ENCODE measurements at regions not wholly inside any gene's neighbourhood (a gene's known extent, or its start where the extent isn't known, plus 50 kb on each side); places are given as distances from the start of the nearest gene placed in this dataset.

DNA sequence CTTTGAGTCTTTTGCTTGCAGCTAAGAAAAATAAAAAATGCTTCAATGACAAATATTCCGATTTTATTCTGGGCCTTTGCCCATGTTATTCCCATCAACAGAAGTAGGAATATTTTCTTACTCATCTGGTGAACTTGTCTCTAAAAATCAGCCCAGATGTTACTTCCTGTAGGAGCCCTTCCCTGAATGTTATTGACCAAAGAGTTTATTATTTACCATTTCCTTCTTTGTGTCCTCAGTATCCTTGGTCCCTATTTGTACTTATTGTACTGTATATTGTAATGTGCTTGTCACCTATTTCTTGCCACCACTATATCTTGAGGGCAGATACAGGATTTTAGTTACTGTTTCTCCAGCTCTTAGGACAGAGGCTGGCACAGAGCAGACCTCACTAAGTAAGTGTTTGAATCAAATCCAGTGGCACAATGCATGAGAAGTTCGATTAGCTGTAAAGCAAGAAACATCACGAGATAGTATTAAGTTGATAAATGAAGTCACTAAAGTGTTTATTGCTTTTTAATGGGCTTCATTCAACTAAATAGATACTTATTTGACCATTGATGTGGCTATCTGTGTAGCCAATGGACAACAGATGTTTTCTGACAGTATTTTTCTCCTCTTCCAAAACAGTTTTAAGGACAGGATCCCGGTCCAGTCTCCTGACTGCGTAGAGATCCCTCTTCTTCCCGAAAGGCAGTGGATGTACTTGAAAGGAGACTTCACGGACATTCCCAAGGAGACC is 109.1 kb downstream of the DDX1 start:
- DNase-seq (ENCODE audit: low read depth, low spot score): no peak
- no peak overlapping the region for H3K27ac ChIP-seq

DNA sequence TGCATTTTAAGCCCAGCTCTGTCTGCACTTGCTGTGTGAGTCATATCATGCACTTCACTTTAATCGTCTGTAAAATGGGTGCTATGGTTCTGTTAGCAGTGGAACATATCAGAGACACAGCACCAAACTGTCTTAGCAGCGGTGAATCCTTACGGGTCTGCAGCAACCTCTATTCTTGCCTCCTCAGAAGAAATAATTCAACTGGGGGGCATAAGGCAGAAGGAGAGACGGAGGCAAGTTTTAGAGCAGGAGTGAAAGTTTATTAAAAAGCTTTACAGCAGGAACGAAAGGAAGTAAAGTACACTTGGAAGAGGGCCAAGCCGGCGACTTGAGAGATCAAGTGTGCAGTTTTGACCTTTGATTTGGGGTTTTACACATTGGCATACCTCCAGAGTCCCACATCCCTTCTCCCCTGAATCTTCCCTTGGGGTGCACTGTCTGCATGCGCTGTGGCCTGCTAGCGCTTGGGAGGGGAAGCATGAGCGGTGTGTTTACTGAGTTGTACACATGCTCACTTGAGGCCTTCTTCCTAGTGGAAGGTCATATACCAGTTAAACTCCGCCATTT is 109.8 kb downstream of the DDX1 start:
- no peak overlapping the region for H3K27ac ChIP-seq
- no peak for DNase-seq (ENCODE audit: low read depth, low spot score)

DNA sequence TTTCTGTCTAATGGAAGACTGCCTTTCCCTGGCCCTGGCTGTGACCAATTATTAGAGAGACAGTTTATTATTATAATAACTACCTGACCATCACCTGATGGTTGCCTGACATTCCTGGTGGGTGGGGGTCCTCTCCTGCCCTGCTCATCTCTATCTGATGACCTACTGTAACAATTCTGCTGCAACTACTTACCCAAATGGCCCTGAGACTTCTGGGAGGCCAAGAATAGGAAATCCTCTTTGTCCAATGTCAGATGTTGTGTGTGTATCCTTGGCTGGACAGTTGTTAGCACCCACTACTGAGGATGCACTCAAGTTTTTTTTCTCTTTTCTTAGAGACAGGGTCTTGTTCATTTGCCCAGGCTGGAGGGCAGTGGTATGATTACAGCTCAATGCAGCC is 110.3 kb downstream of the DDX1 start:
- DNase-seq (ENCODE audit: low read depth, low spot score): no peak
- H3K27ac ChIP-seq: no peak overlapping the region

DNA sequence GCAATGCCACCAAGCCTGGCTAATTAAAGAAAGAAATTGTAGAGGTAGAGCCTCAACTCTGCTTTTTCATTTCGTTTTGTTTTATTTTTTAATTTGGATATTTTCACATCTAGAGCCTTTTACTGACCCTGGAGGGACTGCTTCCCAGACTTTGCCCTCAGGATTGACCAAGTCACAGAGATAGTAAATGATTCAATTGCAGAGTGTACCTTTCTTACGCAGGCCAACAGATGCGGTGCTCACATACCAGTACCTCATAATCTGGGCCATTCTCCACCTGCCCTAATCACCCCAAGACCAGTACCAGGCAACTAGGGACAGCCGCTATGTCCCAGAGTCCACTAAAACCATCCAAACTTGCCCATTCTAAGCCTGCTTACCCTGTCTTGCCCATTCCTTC is 110.8 kb downstream of the DDX1 start:
- H3K27ac ChIP-seq: no peak overlapping the region
- DNase-seq (ENCODE audit: low read depth, low spot score): no peak

DNA sequence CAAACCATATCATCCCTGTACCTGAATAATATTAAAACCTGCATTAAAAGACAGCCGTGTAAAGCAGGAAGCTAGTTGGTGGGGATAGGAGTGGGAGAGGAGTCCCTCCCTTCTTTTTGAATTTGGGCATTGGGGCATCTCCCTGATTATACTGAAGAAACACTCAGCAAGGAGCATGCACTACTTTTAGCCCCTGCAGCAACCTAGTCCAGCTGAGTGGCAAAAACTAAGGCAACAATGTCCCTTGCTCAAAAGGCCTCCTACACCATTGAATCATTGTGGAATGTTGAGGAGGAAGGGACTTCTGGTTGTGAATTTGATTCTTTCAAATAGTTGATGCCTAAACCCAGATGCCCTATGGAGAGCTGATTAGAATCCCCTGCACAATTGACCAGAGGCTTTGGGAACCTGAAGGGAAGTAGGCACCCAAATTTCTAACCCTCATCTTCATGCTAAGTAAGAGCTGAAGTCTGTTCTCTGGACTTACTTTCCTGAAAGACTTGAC is 111.7 kb downstream of the DDX1 start:
- no peak for DNase-seq (ENCODE audit: low read depth, low spot score)
- no peak overlapping the region for H3K27ac ChIP-seq

DNA sequence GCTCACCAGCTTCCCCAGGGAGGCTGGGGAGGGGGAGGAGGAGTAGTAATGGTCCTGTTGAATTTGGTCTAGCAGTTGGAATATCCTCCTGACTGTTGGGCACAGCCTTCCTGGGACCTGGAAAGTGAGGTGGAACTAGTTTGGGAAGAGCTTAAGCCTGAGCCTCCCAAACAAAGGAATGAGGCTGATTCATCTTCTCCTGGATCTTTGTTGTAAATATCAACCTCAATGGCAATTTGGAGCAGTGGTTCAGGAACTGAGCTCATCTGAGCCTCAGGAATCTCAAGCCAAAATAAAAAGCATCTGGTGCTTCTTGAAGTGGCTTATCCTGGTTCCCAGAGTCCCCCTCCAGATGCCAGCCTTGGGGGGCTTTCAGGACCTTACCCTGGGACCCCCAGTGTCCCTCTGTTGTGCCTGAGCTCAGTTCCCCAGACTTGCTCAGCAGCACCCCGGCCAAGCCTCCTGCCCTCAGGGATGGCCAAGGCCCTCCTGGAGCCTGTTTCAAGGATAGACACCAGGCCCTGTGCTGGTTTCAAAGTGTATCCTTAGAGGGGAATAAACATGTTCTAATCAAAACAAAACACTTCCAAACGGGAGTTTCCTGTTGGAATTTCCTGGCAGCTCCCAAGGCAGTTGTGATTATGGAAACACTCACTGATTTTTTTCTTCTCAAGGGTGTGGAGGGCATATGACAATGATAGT is 112.6 kb downstream of the DDX1 start:
- DNase-seq (ENCODE audit: low read depth, low spot score): no peak
- H3K27ac ChIP-seq: no peak overlapping the region

DNA sequence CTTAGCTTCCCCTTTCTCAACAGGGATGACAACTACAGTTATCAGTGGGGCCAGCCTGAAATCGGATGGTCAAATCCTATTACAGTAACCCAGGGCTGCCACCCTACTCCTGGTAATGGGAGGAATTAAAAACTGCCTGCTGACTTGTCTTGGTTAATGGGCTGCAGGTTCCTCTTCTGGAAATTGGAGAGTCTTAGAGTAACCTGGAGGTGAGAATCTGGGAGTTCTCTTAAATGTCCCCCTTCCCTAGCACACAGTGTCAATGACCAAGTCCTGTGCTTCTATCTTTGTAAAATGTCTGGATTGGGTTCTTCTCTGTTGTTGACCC is 113.1 kb downstream of the DDX1 start:
- no peak overlapping the region for H3K27ac ChIP-seq
- no peak for DNase-seq (ENCODE audit: low read depth, low spot score)

DNA sequence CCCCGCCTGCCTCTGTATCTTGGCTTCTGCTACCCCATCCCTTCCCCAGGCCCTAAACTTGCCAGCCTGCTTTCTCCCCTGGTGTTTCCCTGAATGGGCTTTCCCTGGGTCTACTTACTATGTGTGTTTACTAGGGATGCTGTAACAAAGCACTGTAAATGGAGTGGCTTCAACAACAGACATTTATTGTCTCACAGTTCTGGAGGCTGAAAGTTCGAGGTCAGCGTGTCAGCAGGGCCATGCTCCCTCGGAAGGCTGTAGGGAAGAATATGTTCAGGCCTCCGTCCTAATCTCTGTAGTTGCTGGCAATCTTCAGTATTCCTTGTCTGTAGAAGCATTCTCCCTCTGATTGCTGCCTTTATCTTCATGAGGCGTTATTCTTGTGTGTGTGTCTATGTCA is 113.6 kb downstream of the DDX1 start:
- no peak overlapping the region for H3K27ac ChIP-seq
- DNase-seq (ENCODE audit: low read depth, low spot score): no peak

DNA sequence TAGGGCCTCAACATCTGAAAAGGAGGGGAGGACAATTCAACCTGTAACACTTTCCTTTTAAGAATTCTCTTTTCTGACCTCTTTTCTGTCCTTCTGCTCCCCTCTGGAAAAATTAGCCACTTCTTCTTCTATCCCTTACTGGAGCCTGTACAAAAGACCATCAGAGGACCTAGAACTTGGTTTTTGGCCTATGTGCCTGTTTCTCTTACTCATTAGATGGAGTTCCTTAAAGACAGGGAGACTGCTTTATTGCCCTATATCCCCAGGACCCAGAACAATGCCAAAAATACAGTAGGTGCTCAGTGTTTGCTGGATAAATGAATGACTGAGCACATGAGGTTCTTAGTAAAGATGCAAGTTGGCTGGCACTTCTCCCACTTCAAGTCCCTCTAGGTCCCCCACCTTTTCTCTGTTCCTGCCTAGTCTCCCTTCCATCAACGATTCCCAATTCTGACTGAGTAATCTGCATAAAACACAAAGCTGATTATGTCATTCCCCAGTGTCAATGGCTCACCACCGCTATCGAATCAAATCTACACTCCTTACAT is 114.2 kb downstream of the DDX1 start:
- no peak overlapping the region for H3K27ac ChIP-seq
- no peak for DNase-seq (ENCODE audit: low read depth, low spot score)

DNA sequence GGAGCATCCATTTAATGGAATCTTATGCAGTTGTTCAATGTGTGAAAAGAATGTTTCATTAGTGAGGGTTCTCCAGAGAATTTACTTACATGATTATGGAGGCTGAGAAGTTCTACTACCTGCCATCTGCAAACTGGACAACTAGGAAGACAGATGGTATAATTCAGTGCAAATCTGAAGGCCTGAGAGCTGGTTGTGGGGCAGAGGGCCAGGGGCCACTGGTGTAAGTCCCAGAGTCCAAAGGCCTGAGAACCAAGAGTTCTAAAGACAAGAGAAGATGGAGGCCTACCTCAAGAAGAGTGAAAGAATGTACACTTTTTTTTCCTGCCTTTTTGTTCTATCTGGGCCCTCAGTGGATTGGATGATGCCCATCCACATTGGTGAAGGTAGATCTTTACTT is 114.8 kb downstream of the DDX1 start:
- no peak for DNase-seq (ENCODE audit: low read depth, low spot score)
- no peak overlapping the region for H3K27ac ChIP-seq

DNA sequence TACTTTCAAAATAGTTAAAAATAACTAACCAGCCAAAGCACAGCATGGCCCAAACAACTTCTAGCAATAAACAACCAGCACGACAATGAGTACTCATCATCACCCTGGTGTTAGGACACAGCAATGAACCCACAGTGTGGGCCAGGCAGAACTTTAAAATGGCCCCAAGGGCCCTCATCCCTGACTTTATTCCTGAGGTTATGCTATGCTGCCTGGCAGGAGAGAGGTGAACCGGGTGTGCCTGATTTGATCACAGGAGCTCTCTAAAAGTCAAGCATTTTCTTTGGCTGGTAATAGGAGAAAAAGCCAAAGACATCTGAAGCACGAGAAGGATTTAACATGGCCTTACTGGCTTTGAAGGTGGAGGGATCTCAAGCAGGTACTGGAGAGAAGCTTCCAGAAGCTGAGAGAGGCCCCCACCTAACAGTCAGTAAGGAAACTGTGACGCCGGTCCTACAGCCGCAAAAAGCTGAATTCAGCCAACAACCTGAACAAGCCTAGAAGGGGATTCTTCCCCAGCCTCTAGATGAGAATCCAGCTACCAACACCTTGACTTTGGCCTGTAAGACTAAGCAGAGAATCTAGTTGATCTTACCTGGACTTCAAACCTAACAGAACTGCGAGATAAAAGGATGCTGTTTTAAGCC is 115.4 kb downstream of the DDX1 start:
- DNase-seq (ENCODE audit: low read depth, low spot score): no peak
- no peak overlapping the region for H3K27ac ChIP-seq

DNA sequence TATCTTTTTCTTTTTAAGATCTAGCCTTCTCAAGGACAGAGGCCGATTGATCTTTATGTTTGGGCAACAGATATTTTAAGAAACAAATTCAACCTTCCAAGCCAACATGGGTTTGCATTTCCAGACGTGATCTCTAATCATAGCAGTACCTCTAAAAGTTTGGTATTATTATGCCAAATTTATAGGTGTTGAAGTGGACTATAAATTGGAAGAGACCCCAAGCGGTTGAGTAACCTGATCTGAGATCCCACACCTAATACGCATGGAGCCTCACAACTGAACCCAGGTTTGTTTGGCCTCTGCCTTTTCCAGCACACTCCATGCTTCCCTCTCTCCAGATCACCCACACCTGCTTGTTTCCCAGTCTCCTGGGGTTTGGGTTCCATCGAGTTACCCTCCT is 116.5 kb downstream of the DDX1 start:
- no peak overlapping the region for H3K27ac ChIP-seq
- DNase-seq (ENCODE audit: low read depth, low spot score): no peak

DNA sequence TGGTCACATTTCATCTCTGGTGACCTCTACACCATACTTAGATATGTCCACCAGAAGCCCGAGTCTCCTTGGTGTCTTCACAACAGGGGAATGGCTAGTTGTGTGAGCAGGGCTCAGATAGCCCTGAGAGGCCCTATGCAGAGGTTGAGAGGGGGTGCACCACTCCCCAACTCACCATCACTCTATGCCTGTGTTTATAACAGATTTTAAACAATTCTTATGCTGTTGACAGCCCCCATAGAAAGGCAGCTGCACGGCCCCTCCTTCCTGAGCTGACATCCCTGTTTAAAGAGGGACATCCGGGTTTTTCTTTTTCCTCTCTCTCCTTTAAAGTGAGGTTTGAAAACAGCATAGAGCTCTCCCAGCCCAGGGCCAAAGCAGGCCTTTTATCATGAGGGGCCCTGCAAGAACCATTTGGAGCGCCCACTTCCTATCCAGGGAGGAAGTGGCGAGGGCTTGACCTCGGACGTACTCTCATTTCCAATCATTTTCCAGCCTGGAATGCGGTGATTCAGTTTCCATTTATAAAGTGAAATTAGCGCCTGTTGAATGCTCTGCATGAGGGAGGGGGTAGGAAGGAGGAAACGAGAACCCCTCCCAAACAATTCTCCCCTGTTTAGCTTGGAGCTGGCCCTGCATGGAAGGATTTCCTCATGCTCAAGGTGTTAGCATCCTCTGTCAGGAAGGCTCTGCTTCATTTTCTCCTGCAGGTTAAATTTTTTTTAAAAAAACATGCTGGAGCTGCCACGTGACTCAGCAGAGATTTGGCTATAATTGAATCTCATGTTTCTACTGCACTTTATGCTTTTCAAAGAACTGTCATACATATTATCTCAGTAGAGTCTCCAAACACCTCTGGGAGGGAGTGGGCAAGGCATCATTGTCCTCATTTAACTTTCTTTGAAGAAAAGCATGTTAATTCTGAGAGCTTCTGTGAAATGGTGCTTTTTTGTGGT is 117.5 kb downstream of the DDX1 start:
- no peak overlapping the region for H3K27ac ChIP-seq
- no peak for DNase-seq (ENCODE audit: low read depth, low spot score)

DNA sequence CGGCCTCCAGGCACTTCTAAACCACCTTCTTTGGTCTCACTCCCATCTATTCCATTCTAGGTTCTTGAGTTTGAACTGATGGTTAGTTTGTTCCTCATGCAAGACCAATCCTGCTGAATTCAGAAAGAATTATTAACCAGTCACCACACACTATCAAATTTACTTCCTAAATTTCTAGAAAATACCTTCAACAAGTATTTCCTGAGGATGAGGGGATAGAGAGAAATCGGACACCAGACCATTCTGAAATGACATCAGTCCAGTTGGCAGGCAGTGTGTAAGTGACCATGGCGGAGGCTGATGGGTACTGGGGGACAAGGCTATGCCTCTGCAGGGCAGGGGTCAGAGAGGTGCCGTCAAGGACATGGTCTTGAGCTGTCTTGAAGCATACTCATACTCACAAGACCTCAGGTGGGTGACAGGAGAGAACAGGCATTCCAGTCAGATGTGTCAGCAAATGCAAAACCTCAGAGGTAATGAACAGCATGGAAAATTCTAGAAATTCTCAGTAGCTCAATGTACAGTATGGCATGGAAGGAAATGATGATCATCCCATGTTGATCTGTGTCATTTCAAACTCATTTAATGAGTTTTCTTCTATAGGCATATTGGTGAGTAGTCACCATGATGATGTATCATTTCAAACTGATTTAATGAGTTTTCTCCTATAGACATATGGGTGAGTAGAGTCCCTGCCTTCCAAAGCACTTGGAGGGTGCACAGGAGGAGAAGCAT is 119.6 kb downstream of the DDX1 start:
- DNase-seq (ENCODE audit: low read depth, low spot score): no peak
- H3K27ac ChIP-seq: no peak overlapping the region

DNA sequence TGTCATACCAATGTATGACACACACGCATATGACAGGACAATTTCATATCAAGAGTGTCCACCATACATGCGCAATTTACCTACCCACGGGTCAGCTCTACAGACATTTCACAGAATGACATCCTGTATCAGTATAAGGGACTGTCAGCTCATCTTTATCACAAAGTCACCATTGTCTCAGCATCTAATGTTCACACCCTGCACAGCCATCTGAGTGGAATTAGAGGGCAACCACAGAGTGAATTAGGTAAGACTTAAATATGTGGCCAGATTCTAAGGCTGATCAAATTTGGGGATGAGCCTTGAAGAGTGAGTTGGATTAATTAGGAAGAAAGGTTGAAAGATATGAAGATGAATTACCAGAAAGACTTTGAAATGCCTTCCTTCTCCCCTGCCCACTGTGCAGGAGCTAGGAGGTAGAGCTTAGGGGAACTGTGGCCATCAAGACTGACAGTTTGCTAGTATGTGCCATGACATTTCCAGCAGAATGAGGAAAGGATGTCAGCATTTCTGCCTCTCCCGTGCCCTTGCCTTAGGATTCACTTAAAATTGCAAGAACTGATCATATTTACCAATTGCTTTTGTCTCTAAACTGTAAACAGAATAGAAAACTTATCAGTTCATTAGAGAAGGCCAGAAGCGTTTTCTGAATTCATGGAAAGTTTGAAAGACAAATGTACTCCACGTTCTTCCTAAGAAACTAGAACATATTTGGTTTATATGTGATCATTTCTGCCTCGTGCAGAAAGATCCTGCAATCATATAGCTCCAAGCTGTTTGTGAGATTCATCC is 121.1 kb downstream of the DDX1 start:
- DNase-seq (ENCODE audit: low read depth, low spot score): no peak
- no peak overlapping the region for H3K27ac ChIP-seq

DNA sequence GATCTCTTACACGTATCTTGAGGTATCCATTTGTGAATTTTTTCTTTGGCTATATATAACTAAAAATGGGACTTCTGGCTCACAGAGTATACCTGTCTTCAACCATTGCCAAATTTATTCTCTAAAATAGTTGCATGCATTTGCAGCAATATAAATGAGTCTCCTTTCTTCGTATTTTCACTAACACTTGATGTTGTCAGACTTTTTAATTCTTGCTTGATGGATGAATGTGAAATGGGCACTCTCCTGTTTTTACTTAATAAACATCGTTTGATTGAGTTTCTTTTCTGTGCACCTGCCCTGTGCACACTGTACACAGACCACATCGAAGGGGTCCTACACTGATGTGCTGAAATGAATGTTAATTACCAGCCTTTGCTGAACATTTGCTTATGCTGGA is 121.8 kb downstream of the DDX1 start:
- no peak for DNase-seq (ENCODE audit: low read depth, low spot score)
- no peak overlapping the region for H3K27ac ChIP-seq

DNA sequence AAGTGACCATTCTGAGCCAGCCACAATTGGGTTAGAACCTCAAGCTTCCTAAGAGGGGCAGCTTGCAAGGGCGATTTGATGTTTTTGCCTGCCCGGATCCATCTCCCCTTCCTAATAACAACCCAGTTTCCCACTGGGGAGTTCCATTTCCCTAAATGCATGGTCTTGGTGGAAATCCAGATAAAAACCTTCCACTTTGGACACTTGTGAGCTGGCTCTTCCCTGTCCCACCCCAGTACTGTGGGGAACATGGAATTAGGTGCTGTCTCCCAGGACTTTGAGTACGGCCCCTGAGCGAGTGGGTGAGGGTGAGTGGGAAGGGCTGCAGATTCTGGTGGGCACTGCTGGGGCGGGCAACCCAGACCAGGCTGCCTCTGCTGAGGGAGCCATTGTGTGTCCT is 122.3 kb downstream of the DDX1 start:
- no peak for DNase-seq (ENCODE audit: low read depth, low spot score)
- H3K27ac ChIP-seq: no peak overlapping the region

DNA sequence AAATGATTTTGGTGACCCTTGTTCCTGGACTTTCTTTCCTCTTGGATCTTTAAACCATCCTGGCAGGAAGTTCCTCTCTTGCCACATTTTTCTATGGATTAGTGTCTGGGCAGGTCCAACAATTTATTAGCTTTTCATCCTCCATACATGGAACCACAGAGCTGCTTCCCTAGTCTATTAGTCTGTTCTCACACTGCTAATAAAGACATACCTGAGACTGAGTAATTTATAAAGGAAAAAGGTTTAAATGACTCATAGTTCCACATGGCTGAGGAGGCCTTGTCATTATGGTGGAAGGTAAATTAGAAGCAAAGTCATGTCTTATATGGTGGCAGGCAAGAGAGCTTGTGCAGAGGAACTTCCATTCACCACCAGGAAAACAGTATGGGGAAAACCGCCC is 122.9 kb downstream of the DDX1 start:
- H3K27ac ChIP-seq: no peak overlapping the region
- peak; percentile 26 for DNase-seq (ENCODE audit: low read depth, low spot score)
